GM23338 (cell line): ENCODE measurements at regions not wholly inside any gene's neighbourhood (a gene's known extent, or its start where the extent isn't known, plus 50 kb on each side); places are given as distances from the start of the nearest gene placed in this dataset.

Experiments used
- CREB1 ChIP-seq: fragments of 250-450 bp; sonication (Bioruptor Pico); IDR thresholded peaks from 2 replicates; pipeline ENCODE4 v1.5.0; 2020; ENCODE audit warnings: low read depth, mild to moderate bottlenecking, moderate library complexity
- EZH2 ChIP-seq: fragments of 200-600 bp; sonication (generic); IDR thresholded peaks from one replicate; pipeline ENCODE4 v1.8.0; 2017; ENCODE audit warnings: antibody characterized with exemption, mild to moderate bottlenecking, low read depth; ENCODE audit not compliant: unreplicated experiment
- EZH2phosphoT487 ChIP-seq: fragments of 200-600 bp; sonication (generic); IDR thresholded peaks from one replicate; pipeline ENCODE4 v1.8.1; 2018; ENCODE audit warnings: antibody characterized with exemption; ENCODE audit not compliant: unreplicated experiment
- JUNB ChIP-seq: IDR thresholded peaks from one replicate; pipeline ENCODE4 v1.6.1; 2016; ENCODE audit warnings: antibody characterized with exemption; ENCODE audit not compliant: unreplicated experiment
- POLR2AphosphoS5 ChIP-seq: IDR thresholded peaks from 2 replicates; pipeline ENCODE4 v1.6.1; 2016; ENCODE audit warnings: antibody characterized with exemption, low read depth
- ZNF114 ChIP-seq: fragments of 250-450 bp; sonication (Bioruptor Pico); IDR thresholded peaks from 2 replicates; pipeline ENCODE4 v1.5.0; 2020; ENCODE audit warnings: mild to moderate bottlenecking, moderate library complexity
- ZNF331 ChIP-seq: fragments of 250-450 bp; sonication (Bioruptor Pico); IDR thresholded peaks from 2 replicates; pipeline ENCODE4 v1.5.0; 2020; ENCODE audit warnings: low read depth, mild to moderate bottlenecking, moderate library complexity
- TF ChIP-seq, protein P1 (sequence below), 2 experiments: fragments of 200-600 bp in 1 of 2; sonication (generic) in 1 of 2; conservative IDR thresholded peaks; 2 replicates each; pipeline versions ENCODE4 v1.5.1 to v1.6.1; 2016 to 2017; ENCODE audit warnings: antibody characterized with exemption in 2 of 2, low read depth in 2 of 2, mild to moderate bottlenecking in 2 of 2, moderate library complexity in 1 of 2
- TF ChIP-seq, protein P2 (sequence below): IDR thresholded peaks from one replicate; pipeline ENCODE4 v1.6.1; 2018; ENCODE audit warnings: antibody characterized with exemption; ENCODE audit not compliant: unreplicated experiment

GRCh38 chr10:128322950-128323349, 196.7 kb upstream of the MKI67 start:
- TF ChIP-seq, protein P1, sequence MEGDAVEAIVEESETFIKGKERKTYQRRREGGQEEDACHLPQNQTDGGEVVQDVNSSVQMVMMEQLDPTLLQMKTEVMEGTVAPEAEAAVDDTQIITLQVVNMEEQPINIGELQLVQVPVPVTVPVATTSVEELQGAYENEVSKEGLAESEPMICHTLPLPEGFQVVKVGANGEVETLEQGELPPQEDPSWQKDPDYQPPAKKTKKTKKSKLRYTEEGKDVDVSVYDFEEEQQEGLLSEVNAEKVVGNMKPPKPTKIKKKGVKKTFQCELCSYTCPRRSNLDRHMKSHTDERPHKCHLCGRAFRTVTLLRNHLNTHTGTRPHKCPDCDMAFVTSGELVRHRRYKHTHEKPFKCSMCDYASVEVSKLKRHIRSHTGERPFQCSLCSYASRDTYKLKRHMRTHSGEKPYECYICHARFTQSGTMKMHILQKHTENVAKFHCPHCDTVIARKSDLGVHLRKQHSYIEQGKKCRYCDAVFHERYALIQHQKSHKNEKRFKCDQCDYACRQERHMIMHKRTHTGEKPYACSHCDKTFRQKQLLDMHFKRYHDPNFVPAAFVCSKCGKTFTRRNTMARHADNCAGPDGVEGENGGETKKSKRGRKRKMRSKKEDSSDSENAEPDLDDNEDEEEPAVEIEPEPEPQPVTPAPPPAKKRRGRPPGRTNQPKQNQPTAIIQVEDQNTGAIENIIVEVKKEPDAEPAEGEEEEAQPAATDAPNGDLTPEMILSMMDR (conservative IDR thresholded peaks at IDR 0.05; ENCODE audit: low read depth in 2 of 2) = no peak
- TF ChIP-seq, protein P2, sequence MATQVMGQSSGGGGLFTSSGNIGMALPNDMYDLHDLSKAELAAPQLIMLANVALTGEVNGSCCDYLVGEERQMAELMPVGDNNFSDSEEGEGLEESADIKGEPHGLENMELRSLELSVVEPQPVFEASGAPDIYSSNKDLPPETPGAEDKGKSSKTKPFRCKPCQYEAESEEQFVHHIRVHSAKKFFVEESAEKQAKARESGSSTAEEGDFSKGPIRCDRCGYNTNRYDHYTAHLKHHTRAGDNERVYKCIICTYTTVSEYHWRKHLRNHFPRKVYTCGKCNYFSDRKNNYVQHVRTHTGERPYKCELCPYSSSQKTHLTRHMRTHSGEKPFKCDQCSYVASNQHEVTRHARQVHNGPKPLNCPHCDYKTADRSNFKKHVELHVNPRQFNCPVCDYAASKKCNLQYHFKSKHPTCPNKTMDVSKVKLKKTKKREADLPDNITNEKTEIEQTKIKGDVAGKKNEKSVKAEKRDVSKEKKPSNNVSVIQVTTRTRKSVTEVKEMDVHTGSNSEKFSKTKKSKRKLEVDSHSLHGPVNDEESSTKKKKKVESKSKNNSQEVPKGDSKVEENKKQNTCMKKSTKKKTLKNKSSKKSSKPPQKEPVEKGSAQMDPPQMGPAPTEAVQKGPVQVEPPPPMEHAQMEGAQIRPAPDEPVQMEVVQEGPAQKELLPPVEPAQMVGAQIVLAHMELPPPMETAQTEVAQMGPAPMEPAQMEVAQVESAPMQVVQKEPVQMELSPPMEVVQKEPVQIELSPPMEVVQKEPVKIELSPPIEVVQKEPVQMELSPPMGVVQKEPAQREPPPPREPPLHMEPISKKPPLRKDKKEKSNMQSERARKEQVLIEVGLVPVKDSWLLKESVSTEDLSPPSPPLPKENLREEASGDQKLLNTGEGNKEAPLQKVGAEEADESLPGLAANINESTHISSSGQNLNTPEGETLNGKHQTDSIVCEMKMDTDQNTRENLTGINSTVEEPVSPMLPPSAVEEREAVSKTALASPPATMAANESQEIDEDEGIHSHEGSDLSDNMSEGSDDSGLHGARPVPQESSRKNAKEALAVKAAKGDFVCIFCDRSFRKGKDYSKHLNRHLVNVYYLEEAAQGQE = no peak
- TF ChIP-seq POLR2AphosphoS5 (no peak), ZNF114 (no peak), EZH2phosphoT487 (no peak), EZH2 (no peak), CREB1 (CRISPR knock-in tag) (no peak), ZNF331 (CRISPR knock-in tag) (no peak), JUNB (no peak)
